GM19468 (cell line): ENCODE measurements at regions not wholly inside any gene's neighbourhood (a gene's known extent, or its start where the extent isn't known, plus 50 kb on each side); places are given as distances from the start of the nearest gene placed in this dataset.
"Not testable (repeated sequence)": the region's sequence is repeated elsewhere in the genome, so short reads cannot be mapped to it uniquely, and the experiment has no call there.

ENCODE experiments used
- ATAC-seq: cut with Tn5 transposase; IDR thresholded peaks from one replicate; pipeline ENCODE4 v1.9.1; 2021; ENCODE audit warnings: mild to moderate bottlenecking, moderate library complexity, moderate number of reproducible peaks; ENCODE audit not compliant: unreplicated experiment; ENCODE audit errors: extremely low read depth

DNA sequence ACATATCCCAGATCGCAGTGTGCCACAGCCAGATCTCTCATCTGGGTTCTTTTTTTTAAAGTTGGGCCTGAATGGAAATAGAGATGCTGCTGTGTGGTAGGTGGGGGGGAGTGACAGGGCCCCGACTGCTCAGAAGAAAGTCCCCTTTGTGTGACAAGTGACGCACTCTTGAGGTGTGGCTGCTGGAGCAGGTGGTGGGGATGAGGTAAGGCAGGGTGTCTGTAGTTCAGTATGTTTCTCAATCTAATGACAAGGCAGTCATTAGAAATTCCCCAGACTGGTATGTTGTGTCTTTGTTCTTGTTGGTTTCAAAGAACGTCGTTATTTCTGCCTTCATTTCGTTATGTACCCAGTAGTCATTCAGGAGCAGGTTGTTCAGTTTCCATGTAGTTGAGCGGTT is 128.8 kb upstream of the TACR1 start:
- ATAC-seq = no peak

DNA sequence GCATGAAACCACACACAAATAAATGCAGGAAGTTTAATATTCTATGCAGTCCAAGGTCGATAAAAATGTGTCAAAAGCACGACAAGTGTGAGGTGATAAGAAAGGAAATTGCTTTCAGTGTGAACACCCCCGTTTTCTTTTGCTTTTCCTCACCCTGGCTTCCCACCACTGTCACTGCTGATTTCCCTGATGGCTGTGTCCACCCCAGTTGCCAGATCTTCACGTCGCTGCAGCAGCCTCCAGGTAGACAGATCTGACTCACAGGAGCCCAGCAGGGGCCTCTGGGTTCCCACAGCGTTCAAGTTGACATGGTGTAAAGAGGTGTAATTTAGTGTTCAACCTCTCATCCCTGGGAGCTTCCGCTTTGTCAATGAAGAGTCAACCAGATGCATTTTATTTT is 128.0 kb upstream of the TACR1 start:
- ATAC-seq = no peak

DNA sequence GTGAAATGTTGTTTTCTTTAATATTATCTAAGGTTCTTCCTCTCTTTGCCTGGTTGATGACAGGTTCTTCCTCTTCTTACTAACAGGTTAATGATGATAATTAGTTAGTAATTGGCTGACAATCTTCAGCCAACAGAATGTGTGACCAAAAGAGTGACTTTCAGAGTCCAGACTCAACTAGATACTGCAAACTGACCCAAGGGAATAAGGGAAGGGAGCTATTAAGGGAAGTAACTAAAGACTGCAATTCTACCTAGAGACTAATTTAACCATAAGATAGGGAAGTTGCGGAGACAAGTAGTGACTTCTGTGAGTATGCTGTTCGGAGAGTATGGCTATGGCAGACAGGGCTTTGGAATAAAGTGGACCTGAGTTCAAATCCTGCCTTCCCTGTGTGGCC is 127.3 kb upstream of the TACR1 start:
- no peak for ATAC-seq

DNA sequence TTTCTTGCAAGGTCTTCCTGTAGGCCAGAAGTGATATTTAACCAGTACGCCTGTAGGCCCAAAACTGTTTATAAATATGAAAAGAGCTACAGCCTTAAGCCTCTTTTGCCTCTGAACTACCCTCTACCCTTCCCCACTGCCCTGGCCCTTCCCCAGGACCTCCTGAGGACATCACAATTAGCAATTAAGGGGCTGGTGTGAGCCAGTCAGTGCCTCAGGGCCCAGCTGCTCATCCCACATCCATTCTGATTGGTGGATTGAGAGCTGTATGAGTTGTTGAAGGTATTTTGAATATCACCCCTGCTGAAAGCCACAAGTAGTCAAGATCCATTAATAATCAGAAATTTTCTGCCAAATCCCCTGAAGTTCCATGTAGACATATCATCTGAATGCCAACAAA is 126.3 kb upstream of the TACR1 start:
- no peak for ATAC-seq

DNA sequence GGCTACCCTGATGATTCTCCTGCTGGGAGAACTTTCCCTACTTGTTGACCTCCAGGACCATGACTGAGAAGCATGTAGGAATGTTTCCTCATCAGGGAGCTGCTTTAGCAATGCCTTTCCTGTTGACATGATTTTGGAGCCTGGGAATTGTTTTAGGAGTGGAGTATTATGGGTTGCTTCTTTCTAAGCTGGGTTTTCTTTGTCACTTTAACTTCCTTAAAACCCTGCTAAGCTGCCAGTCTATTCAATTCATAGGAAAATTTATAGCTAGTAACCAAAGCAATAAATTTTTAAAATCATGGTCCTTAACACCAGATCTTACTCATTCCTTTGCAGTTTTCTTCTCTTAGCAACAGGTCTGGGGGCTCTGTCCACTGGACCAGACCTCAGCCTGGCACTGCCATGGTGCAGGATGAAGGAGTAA is 125.6 kb upstream of the TACR1 start:
- ATAC-seq = no peak

DNA sequence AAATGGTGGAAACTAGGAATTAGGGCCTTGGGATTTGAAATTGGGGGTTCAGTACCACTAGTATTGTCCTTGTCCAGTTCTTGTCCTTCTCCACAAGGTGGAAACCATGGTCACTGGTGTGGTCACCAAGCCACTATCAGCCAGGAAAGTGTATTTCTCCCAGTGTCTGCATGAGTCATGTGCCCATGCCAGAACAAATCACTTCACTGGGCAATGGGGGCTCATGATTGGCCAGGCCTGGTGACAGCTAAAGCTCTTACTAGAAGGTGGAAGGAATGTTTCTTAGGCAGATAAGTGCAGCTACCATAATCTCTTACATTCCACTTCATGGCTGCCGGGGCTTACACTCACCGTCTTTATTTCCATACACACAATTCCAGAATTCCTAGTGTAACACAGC is 124.8 kb upstream of the TACR1 start:
- no peak for ATAC-seq

DNA sequence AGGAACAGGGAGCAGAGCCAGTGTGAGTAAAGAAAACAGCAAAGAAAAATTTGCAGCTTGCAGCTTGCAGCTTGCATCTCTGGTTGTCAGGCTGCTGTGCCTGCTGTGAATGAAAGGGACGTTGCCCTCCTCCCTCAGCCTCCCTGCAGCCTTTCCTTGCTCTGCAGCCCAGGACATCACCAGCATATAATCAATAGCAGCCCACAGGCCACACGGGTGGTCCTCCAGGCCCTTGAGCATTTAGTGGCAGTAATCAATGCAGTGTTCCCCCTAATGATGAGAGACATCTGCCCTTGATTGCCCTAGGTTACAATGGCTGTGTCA is 122.2 kb upstream of the TACR1 start:
- ATAC-seq = no peak

DNA sequence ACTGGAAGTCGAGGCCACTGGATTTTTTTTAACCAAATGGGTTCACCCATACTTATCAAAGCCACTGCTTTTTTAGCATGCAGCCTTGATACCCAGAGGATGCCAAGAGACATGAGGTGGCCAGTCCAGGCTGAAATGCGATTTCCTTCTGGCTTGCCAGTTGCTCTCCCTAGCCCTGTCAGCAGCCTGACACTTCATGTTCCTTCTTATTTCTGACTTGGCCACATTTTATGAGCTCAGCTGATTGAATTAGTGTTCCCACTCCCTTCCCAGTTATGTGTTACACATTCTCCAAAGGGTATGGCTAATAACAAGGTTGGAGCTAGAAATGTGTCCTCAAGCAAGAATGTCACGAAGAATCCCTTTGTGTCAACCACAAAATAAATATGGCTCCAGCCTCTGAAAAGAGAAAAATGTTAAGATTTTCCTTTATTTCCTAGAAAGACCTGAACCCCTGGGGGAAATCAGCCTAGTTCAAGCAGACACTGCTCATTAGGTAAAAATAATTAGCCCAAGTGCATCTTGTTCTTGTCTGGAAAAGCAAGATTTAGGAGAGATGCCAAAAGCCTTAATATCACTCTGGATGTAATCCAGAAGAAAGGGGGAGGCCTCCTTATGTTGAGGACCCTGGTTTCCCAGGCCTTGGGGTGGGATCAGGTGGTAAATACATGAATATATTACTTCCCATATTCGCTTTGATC is 121.7 kb upstream of the TACR1 start:
- ATAC-seq = no peak

DNA sequence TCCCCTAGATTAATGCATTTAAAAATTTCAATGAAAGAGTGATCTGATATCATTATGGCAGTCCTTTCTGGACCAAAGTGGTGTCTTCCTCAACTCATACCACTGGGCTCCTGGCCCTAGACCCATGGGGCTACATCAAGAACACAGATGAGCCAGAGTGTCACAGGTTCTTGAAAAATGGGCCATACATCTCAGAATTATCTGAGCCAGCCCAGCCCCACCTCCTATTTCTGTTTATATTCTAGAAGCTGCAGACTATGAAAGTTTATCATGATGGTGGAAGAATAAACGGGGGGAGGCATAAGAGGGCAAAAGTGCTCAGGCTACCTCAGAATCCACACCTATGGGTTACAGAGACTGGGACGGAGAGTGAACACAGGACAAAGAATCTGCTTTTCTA is 120.6 kb upstream of the TACR1 start:
- ATAC-seq = no peak

DNA sequence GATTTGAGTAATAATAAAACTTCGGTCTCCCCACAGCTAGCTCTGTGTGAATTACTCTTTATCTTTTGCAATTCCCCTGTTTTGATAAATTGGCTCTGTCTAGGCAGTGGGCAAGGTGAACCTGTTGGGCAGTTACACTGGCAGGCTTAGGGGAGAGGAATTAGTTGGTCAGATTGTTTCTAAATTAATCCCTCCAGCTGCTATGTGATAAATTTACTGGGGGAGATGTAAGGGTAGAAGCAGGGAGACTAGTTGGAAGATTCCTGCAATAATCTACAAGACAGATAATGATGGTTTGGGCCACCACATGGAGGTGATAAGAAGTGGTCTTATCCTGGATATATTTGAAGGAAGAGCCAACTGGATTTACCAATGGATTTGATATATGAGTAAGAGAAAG is 118.5 kb upstream of the TACR1 start:
- no peak for ATAC-seq

DNA sequence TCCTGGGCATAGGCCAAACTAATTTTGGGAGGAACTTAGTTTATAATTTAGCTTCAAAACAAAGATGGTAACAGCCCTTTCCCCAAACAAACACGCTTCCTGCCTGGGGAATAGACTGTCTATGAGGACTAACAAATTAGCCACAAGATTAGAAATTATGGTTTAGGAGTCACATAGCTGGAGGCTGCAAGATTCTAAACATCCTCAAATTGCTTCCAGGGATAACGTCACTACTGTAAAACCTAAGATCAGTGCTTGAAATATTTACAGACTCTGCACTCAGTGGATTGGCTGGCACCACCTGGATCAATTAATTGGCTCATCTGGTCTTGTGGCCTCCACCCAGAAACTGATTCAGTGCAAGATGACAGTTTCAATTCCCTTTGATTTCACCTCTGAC is 118.0 kb upstream of the TACR1 start:
- no peak for ATAC-seq

DNA sequence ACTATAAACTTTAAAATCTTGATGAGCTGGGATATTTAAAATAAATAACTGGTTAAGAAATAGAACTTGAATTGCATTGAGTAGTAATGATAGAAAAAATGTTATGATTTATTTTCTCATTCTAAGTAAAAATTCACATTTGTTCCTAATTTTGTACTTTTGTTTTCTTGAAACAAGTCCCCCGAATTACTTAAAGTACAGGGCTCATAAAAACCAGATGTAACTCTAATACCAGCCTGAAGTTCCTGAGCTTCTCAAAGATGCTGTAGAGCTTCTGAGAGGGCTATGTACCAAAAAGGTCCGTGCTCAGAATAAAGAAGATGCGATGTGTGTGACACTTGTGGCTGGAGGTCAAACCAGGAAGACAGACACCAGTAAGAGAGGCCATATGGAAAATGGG is 116.1 kb upstream of the TACR1 start:
- ATAC-seq = no peak

DNA sequence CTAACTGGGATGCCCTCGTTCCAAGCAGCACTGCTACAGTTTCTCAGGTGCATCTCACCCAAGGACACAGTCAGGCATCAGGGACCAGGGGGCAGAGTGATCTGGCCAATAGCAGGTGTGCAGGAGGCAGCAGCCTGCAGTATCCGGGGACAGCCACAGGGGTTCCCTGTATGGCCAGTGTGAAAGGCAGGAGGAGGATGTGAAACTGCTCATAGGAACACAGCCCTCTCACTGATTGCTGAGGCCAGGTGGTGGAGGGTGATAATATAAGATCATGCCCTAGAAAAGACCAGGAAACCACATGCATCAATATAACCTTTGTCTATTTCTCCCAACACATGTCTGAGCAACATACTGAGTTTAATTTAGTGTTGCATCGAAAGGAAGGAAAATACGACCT is 112.7 kb upstream of the TACR1 start:
- ATAC-seq = peak; percentile 100

DNA sequence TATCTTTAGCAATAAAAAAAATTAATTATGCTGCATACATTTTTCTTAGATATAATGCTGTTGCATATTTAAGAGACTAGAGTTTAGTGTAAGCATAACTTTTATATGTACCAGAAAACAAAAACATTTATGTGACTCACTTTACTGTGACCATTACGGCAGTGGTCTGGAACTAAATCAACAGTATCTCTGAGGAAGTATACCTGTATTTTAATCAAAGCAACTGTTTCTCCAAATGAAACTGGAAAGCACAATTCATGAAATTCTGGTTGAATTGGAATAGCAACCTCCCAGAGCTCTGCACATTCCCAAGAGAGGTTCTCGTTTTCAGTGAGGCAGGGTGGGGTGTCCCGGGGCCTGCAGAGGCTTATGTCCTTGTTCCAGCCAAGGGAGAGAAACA is 112.2 kb upstream of the TACR1 start:
- ATAC-seq = no peak

DNA sequence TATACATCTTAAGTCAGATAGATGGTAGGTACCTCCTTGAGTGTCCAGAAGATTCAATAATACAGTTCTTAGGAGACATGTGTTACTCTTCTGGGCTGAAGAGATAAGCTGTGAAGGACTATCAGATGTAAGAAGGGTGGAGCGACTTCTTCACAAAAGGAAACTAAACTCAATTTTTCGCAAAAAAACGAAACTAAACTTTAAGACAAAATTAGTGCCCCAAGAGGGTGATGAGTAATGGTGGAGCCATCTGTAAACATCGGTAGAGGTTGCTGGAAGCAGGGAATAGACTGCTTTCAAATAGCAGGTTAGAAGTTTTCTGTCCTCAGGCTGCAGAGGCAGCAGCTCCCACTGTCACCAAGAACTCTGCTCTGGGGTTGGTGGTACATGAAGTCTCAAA is 111.6 kb upstream of the TACR1 start:
- no peak for ATAC-seq

DNA sequence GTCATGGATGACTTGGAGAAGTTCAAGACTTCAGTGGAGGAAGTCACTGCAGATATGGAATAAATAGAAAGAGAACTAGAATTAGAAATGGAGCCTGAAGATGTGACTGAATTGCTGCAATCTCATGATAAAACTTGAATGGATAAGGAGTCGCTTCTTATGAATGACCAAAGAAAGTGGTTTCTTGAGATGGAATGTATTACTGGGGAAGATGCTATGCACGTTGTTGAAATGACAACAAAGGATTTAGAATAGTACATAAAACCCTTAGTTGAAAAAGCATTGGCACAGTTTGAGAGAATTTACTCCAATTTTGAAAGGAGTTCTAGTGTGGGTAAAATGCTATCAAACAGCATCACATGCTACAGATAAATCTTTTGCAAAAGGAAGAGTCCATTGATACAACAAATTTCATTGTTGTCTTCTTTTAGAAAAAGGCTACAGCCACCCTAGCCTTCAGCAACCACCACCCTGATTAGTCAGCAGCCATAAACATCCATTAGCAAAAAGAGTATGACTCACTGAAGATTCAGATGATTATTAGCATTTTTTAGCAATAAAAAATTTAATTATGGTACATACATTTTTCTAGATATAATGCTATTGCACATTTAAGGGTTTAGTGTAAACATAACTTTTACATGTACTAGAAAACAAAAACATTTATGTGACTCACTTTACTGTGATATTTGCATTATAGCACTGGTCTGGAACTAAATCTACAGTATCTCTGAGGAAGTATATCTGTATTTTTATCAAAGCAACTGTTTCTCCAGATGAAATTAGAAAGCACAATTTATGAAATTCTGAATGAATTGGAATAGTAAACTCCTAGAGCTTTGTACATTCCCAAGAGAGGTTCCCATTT is 110.5 kb upstream of the TACR1 start:
- ATAC-seq = no peak

DNA sequence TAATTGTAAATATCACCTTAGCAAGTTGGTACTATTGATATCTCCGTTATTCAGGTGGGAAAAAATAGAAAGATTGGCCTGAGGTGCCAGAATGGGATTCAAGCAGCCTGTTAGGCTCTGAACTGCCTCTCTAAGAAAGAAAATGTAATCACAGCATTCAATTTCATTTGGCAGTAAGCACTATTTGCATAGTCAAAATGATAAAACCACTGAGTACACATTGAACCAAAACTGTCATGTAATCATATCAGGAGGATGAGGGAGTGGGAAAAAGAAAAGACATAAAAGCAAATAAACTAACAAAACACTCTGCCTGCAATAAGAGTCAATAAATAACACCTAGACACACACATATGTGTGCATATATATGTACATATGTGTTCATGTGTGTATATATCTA is 103.9 kb upstream of the TACR1 start:
- ATAC-seq = no peak

DNA sequence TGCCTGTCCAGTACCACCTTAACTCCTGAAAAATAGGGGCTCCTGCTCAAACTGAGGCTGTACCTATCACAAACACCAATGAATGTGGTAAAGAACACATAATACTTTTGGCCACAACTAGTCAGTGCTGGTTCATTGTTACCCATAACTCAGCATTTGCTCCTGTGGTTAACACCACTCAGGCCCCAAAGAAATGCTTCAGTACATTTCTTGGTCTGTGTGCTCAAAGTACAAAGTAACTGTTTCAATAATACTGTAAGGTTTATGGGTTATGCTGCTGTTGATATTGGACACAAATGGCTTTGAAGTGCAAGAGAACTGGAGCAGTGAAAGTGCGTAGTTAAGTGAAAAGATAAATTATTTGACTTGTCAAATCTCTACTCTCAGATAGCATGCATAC is 95.0 kb upstream of the TACR1 start:
- ATAC-seq = no peak

DNA sequence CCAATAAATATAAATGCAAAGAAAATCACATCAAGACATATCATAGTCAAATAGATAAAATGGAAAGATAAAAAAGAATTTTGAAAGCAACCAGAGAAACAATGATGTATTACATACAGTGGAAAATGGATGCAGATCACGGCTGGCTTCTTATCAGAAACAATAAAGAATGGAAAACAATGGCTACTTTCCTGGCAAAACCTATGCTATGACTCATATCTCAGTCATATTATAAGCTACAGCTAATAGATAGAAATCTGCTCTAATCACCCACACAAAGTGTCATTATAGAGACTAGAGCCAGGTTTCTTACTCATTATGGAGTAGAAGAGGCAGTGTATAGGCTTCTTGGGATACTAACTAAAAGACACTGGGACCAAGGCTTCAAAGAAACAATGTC is 93.5 kb upstream of the TACR1 start:
- ATAC-seq = no peak

DNA sequence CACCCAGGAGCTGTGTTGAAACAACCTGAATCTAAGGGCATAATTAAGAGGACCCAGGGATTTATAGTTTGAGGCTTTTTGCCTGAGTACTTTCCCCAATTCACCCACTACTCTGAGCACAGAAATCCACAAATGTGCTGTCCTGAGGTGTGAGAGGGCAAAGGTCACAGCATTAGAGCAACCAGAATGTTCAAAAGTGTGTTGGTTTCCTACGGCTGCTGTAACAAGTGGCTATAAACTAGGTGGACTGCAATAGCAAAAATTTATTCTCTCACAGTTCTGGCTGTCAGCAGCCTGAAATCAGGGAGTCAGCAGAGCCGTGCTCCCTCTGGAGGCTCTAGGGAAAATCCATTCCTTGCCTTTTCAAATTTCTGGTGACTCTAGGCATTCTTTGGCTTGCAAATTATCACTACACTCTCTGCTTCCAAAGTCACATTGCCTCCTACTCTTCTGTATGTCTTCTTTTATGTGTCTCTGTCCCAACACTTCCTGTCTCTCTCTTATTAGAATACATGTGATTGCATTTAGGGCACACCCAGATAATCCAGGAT is 91.4 kb upstream of the TACR1 start:
- no peak for ATAC-seq

DNA sequence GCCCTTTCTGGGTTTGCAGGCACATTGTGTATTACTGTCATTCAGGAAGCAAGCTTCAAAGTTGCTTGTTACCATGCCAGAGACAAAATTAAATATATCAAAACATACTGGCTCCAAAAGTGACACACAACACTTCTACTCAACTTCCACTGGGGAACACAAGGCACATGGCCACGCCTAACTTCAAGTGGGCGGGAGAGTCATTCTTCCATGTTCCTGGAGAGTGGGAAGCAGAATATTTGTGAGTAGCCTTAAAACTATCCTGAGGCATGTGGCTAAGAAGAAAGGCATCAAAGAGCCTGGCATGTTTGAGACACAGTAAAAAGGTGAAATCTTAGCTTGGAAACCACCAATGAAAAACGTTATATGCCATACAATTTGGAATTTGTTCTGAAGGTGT is 90.5 kb upstream of the TACR1 start:
- ATAC-seq = no peak

DNA sequence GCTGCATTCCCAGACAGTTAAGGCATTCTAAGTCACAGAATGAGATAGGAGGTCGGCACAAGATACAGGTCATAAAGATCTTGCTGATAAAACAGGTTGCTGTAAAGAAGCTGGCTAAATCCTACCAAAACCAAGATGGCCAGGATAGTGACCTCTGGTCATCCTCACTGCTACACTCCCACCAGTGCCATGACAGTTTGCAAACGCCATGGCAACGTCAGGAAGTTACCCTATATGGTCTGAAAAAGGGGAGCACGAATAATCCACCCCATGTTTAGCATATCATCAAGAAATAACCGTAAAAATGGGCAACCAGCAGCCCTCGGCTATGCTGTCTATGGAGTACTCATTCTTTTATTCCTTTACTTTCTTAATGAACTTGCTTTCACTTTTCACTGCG is 89.9 kb upstream of the TACR1 start:
- not testable (repeated sequence) for ATAC-seq
